ENCODE measurements at regions not wholly inside any gene's neighbourhood (a gene's known extent, or its start where the extent isn't known, plus 50 kb on each side); places are given as distances from the start of the nearest gene placed in this dataset.

GRCh38 chr7:84337429-84337828, 142.8 kb upstream of the SEMA3A start:
- TF ChIP-seq CTCF (IDR thresholded peaks at IDR 0.05), result no peak
- TF ChIP-seq POLR2AphosphoS5 (IDR thresholded peaks at IDR 0.05; ENCODE audit: low read depth, low read length), result no peak
